MM.1S (cell line): ENCODE measurements at regions not wholly inside any gene's neighbourhood (a gene's known extent, or its start where the extent isn't known, plus 50 kb on each side); places are given as distances from the start of the nearest gene placed in this dataset.

ENCODE experiments used
- DNase-seq: peaks from one replicate; pipeline ENCODE4 v3.0.0-alpha.2; 2015
- H2AFZ ChIP-seq: fragments of 300-600 bp; sonication (generic); 2 replicates; pipeline ENCODE4 v1.6.0; 2016; ENCODE audit warnings: antibody characterized with exemption, low read length
- H3F3A ChIP-seq: fragments of 300-600 bp; sonication (generic); 2 replicates; pipeline ENCODE4 v1.6.1; 2016; ENCODE audit warnings: mild to moderate bottlenecking, antibody characterized with exemption, low read length, moderate library complexity, mixed read lengths; ENCODE audit not compliant: insufficient read depth
- H3K27ac ChIP-seq: fragments of 300-600 bp; sonication (generic); 2 replicates; pipeline ENCODE4 v1.5.1; 2016; ENCODE audit warnings: mild to moderate bottlenecking, low read length
- H3K27me3 ChIP-seq: fragments of 300-600 bp; sonication (generic); replicated peaks from 2 replicates; pipeline ENCODE4 v1.6.0; 2016; ENCODE audit warnings: low read length; ENCODE audit not compliant: insufficient read depth
- H3K36me3 ChIP-seq: fragments of 300-600 bp; sonication (generic); replicated peaks from 2 replicates; pipeline ENCODE4 v1.6.1; 2016; ENCODE audit warnings: mild to moderate bottlenecking, low read length, mixed read lengths; ENCODE audit not compliant: insufficient read depth
- H3K4me1 ChIP-seq: fragments of 300-600 bp; sonication (generic); 2 replicates; pipeline ENCODE4 v1.6.1; 2016; ENCODE audit warnings: low read length, mixed read lengths
- H3K4me2 ChIP-seq: fragments of 300-600 bp; sonication (generic); 2 replicates; pipeline ENCODE4 v1.6.0; 2016; ENCODE audit warnings: low read depth, low read length
- H3K4me3 ChIP-seq: fragments of 300-600 bp; sonication (generic); 2 replicates; pipeline ENCODE4 v1.5.1; 2016; ENCODE audit warnings: low read length, mixed read lengths
- H3K79me2 ChIP-seq: fragments of 300-600 bp; sonication (generic); 2 replicates; pipeline ENCODE4 v1.6.1; 2016; ENCODE audit warnings: mixed run types, low read length, mixed read lengths
- H3K9ac ChIP-seq: fragments of 300-600 bp; sonication (generic); 2 replicates; pipeline ENCODE4 v1.6.1; 2016; ENCODE audit warnings: low read length, mixed read lengths
- H3K9me2 ChIP-seq: fragments of 300-600 bp; sonication (generic); replicated peaks from 2 replicates; pipeline ENCODE4 v1.6.1; 2016; ENCODE audit warnings: mild to moderate bottlenecking, low read length, mixed read lengths; ENCODE audit not compliant: insufficient read depth
- H3K9me3 ChIP-seq: fragments of 300-600 bp; sonication (generic); replicated peaks from 2 replicates; pipeline ENCODE4 v1.6.1; 2016; ENCODE audit warnings: mild to moderate bottlenecking, low read length, mixed read lengths; ENCODE audit not compliant: insufficient read depth
- H4K20me1 ChIP-seq: fragments of 300-600 bp; sonication (generic); 2 replicates; pipeline ENCODE4 v1.6.1; 2016; ENCODE audit warnings: mild to moderate bottlenecking, low read length, moderate library complexity, mixed read lengths; ENCODE audit not compliant: insufficient read depth
- EZH2 ChIP-seq: fragments of 300-600 bp; sonication (generic); optimal IDR thresholded peaks from 2 replicates; pipeline ENCODE3; 2017; ENCODE audit warnings: low read depth, mild to moderate bottlenecking, antibody characterized with exemption, low read length, mixed read lengths
- EZH2phosphoT487 ChIP-seq: fragments of 300-600 bp; sonication (generic); IDR thresholded peaks from 2 replicates; pipeline ENCODE4 v1.6.1; 2018; ENCODE audit warnings: antibody characterized with exemption, low read length
- TF ChIP-seq, protein P1 (sequence below): fragments of 300-600 bp; sonication (generic); IDR thresholded peaks from 2 replicates; pipeline ENCODE4 v1.5.1; 2016; ENCODE audit warnings: antibody characterized with exemption, low read length, mixed read lengths

DNA sequence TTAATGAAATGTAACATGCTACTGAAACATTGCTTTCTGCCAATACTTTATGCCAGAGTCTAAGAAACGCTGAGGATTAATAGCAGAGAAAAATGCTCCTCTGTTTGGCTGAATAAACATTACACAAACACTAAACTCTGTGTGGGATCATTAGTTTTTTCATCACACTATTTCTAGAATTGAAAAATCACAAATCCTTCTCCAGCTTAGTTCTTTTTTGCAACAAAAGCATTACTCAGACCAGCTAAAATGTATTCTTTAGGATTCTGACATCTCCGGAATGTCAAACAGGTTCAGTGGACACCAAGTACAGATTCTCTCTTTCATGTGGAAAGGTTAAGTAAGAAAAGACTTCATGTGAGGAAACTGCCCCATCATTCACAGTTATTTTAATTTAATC is 226.9 kb downstream of the SIM1 start:
- no peaks in the 10 kb centered on the region for H4K20me1 ChIP-seq
- DNase-seq: no peak
- no peaks in the 10 kb centered on the region for H3K4me1 ChIP-seq
- no peaks in the 10 kb centered on the region for H3K79me2 ChIP-seq
- no peaks in the 10 kb centered on the region for H3K9me2 ChIP-seq
- H3F3A ChIP-seq: no peaks in the 10 kb centered on the region
- no peak overlapping the region for H3K4me3 ChIP-seq
- no peak overlapping the region for H2AFZ ChIP-seq
- H3K27me3 ChIP-seq: no peaks in the 10 kb centered on the region
- H3K36me3 ChIP-seq: no peaks in the 10 kb centered on the region
- H3K27ac ChIP-seq: no peak overlapping the region
- H3K9me3 ChIP-seq: no peaks in the 10 kb centered on the region
- TF ChIP-seq, protein P1, sequence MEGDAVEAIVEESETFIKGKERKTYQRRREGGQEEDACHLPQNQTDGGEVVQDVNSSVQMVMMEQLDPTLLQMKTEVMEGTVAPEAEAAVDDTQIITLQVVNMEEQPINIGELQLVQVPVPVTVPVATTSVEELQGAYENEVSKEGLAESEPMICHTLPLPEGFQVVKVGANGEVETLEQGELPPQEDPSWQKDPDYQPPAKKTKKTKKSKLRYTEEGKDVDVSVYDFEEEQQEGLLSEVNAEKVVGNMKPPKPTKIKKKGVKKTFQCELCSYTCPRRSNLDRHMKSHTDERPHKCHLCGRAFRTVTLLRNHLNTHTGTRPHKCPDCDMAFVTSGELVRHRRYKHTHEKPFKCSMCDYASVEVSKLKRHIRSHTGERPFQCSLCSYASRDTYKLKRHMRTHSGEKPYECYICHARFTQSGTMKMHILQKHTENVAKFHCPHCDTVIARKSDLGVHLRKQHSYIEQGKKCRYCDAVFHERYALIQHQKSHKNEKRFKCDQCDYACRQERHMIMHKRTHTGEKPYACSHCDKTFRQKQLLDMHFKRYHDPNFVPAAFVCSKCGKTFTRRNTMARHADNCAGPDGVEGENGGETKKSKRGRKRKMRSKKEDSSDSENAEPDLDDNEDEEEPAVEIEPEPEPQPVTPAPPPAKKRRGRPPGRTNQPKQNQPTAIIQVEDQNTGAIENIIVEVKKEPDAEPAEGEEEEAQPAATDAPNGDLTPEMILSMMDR: no peak
- TF ChIP-seq EZH2: no peak
- no peak for TF ChIP-seq EZH2phosphoT487
- H3K4me2 ChIP-seq: no peak overlapping the region
- H3K9ac ChIP-seq: no peak overlapping the region

- H4K20me1 ChIP-seq: no peaks in the 10 kb centered on the region
- no peak overlapping the region for H3K4me3 ChIP-seq
- TF ChIP-seq, protein P1: no peak
- TF ChIP-seq EZH2 (no peak), EZH2phosphoT487 (no peak)
- no peaks in the 10 kb centered on the region for H3K27me3 ChIP-seq
- no peak overlapping the region for H2AFZ ChIP-seq
- H3F3A ChIP-seq: no peaks in the 10 kb centered on the region
- no peaks in the 10 kb centered on the region for H3K79me2 ChIP-seq
- no peaks in the 10 kb centered on the region for H3K36me3 ChIP-seq
- no peaks in the 10 kb centered on the region for H3K4me1 ChIP-seq
- H3K9me2 ChIP-seq: no peaks in the 10 kb centered on the region
- no peak overlapping the region for H3K27ac ChIP-seq
- no peak overlapping the region for H3K9ac ChIP-seq
- no peak overlapping the region for H3K4me2 ChIP-seq
- H3K9me3 ChIP-seq: no peaks in the 10 kb centered on the region
- DNase-seq: no peak
These were observed 228.3 kb downstream of the SIM1 start for GRCh38 chr6:100236389-100236788.

DNA sequence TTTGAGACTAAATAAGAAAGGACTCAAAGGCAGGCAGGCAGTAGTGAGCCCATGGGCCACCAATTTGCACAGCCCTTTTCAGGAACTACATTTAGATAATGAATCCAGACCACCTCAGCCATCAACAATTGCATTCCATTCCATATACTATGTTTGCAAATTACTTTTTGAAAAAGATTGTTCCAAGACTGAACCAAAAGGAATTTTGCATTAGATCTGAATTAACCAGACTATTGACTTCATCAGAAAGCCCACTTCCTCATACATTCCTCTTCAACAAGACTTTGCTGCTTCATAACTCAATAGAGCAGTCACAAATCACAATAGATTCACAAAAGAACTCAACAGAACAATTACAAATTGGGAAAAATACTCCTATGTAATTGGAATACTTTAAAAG is 229.1 kb downstream of the SIM1 start:
- H3F3A ChIP-seq: no peaks in the 10 kb centered on the region
- H3K36me3 ChIP-seq: no peaks in the 10 kb centered on the region
- no peaks in the 10 kb centered on the region for H3K27me3 ChIP-seq
- H3K79me2 ChIP-seq: no peaks in the 10 kb centered on the region
- H3K4me3 ChIP-seq: no peak overlapping the region
- H3K9me2 ChIP-seq: no peaks in the 10 kb centered on the region
- no peak for DNase-seq
- no peaks in the 10 kb centered on the region for H3K4me1 ChIP-seq
- TF ChIP-seq, protein P1: no peak
- TF ChIP-seq EZH2 (no peak), EZH2phosphoT487 (no peak)
- no peak overlapping the region for H3K27ac ChIP-seq
- no peaks in the 10 kb centered on the region for H3K9me3 ChIP-seq
- H4K20me1 ChIP-seq: no peaks in the 10 kb centered on the region
- no peak overlapping the region for H3K4me2 ChIP-seq
- H2AFZ ChIP-seq: no peak overlapping the region
- no peak overlapping the region for H3K9ac ChIP-seq
